Duodenal mucosa (tissue), 2 donors: ENCODE measurements at regions not wholly inside any gene's neighbourhood (a gene's known extent, or its start where the extent isn't known, plus 50 kb on each side); places are given as distances from the start of the nearest gene placed in this dataset.
"Not testable (repeated sequence)": the region's sequence is repeated elsewhere in the genome, so short reads cannot be mapped to it uniquely, and the experiment has no call there.

Source experiments
- H3K27ac ChIP-seq: one replicate; pipeline ENCODE4 v1.7.0; 2013; ENCODE audit warnings: low read depth, low read length
- H3K27me3 ChIP-seq, 2 donors: one replicate each; pipeline ENCODE4 v1.7.0; 2013; ENCODE audit warnings: low read length in 2 of 2, control low read depth in 1 of 2; ENCODE audit not compliant: insufficient read depth in 2 of 2, control insufficient read depth in 1 of 2
- H3K36me3 ChIP-seq, 2 donors: one replicate each; pipeline ENCODE4 v1.7.0; 2013; ENCODE audit warnings: low read length in 2 of 2, control low read depth in 1 of 2; ENCODE audit not compliant: insufficient read depth in 2 of 2, control insufficient read depth in 1 of 2
- H3K4me1 ChIP-seq, 2 donors: one replicate each; pipeline ENCODE4 v1.7.0; 2013; ENCODE audit warnings: low read length in 2 of 2, control low read depth in 1 of 2; ENCODE audit not compliant: insufficient read depth in 2 of 2, control insufficient read depth in 1 of 2
- H3K4me3 ChIP-seq, 2 donors: one replicate each; pipeline ENCODE4 v1.7.0; 2013; ENCODE audit warnings: low read length in 2 of 2, low read depth in 1 of 2
- H3K9ac ChIP-seq, 2 donors: one replicate each; pipeline ENCODE4 v1.7.0; 2013; ENCODE audit warnings: low read length in 2 of 2, low read depth in 1 of 2
- H3K9me3 ChIP-seq, 2 donors: one replicate each; pipeline ENCODE4 v1.7.0; 2013; ENCODE audit warnings: low read length in 2 of 2, control low read depth in 1 of 2; ENCODE audit not compliant: control insufficient read depth in 1 of 2

DNA sequence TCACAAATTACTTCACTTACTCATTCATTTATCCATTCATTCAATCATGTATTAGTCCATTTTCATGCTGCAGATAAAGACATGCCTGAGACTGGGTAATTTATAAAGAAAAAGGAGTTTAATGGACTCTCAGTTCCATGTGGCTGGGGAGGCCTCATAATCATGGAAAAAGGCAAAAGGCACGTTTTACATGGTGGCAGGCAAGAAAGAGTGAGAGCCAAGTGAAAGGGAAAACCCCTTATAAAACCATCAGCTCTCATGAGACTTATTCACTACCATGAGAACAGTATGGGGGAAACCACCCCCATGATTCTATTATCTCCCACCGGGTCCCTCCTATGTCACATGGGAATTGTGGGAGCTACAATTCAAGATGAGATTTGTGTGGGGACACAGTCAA is 452.0 kb downstream of the MIAT start:
- peaks cover 20 to 25% of the 10 kb centered on the region in 2 donors for H3K4me1 ChIP-seq
- not testable (repeated sequence) for H3K9ac ChIP-seq, H3K36me3 ChIP-seq, H3K27ac ChIP-seq, H3K27me3 ChIP-seq, H3K9me3 ChIP-seq, H3K4me3 ChIP-seq

DNA sequence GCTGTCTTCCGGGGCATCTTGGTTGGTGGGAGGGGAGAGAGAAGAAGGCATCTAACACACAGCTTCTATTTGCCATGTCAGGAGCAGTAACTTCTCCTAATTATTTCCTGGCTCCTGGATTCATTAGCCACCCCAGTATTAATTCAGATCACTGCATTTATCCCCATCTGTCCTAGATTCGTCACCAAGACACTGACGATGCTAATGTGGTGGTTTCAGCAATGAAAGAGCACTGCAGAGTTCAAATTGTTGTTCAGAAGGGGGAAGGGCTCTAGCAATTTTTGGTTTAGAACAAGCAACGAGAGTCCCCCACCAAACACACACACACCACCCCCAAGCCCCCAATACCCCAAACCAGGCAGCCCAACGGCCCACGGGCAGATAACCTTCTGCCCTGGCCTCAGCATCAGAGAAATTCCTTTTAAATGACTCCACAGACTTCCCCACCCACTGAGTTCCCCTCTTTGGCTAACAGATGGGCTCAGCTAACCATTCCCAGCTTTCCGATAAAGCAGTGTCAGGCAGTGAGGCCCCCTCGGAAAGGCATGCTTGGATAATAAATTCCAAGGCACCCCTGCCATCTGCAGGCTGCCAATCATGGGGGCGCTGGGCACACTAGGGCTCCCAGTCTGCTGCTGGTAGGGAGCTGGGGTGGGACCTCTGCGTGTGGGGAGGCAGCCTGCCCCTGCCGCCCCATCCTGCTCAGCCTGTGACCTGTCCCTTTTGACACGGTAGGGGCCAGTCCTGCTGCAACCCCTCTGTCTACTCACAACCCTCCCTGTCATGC is 453.5 kb downstream of the MIAT start:
- peaks cover 20 to 34% of the 10 kb centered on the region in 2 donors for H3K4me1 ChIP-seq
- H3K9ac ChIP-seq = no peak overlapping the region
- no peak overlapping the region for H3K27ac ChIP-seq
- H3K27me3 ChIP-seq = no peaks in the 10 kb centered on the region
- H3K9me3 ChIP-seq = peaks cover 0 to 5% of the 10 kb centered on the region in 2 donors
- H3K36me3 ChIP-seq = no peaks in the 10 kb centered on the region
- H3K4me3 ChIP-seq = no peak overlapping the region

DNA sequence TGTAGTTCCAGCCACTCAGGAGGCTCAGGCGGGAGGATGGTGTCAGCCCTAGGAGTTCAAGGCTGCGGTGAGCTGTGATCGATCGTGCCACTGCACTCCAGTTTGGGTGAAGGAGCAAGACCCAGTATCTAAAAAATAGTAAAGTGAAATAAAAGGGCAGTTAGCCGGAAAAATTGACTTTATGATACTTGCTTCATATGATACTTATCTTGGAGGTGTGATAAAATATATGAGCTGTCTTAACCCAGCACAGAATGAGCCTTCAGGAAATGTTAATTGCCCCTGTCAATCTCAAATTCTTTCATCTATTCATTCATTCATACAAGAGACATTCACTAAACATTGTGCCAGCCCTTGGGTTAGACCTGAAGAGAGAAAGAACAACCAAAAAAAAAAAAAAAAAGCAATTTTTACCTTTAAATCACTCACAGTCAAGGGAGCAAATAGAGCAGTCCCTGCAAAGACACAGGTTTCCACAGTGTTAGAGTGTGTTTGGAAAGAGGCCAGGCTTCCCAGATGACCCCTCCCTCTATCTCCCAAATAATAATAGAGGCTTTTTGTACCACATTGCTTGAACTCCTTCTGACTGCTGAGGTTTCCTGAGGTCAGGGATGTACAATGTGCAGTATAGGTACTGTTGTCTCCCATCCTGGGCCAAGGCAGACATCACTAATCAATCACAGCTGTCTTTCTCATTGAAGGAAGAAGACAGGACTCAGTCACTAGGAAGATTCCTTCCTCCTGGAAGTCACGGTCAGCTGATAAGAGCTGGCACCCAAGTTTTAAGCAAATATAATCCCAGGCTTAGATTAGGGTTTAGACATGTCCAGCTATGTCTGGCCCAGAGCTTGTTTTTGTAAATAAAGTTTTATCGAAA is 454.6 kb downstream of the MIAT start:
- Histone ChIP-seq H3K27me3 (no peaks in the 10 kb centered on the region), H3K9me3 (peaks cover 0 to 5% of the 10 kb centered on the region in 2 donors), H3K27ac (no peak overlapping the region), H3K36me3 (no peaks in the 10 kb centered on the region), H3K4me1 (peaks cover 27 to 40% of the 10 kb centered on the region in 2 donors), H3K4me3 (no peak overlapping the region), H3K9ac (no peak overlapping the region)

DNA sequence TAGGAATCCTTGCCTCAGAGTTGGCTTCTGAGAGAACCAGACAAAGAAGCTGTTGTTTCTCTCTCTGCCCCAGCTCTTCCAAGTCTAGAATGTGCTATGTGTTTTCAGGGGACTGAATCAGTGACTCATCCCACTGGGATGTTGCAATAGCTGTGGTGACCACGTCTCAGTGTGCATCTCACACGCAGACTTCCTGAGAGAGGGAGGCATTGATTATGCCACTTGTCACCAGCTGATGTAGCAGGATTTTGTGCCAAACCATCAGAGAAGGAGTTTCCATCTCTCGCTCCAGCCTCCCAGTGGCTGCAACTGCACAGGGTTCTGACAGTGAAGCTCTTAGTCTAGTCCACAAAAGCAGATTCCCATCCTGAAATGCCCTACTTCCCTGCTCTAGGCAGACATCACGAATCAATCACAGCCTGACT is 455.8 kb downstream of the MIAT start:
- H3K27ac ChIP-seq = no peak overlapping the region
- H3K36me3 ChIP-seq = no peaks in the 10 kb centered on the region
- H3K9me3 ChIP-seq = peaks cover 0 to 5% of the 10 kb centered on the region in 2 donors
- H3K27me3 ChIP-seq = no peaks in the 10 kb centered on the region
- peaks cover 15 to 30% of the 10 kb centered on the region in 2 donors for H3K4me1 ChIP-seq
- H3K4me3 ChIP-seq = no peak overlapping the region
- no peak overlapping the region for H3K9ac ChIP-seq

DNA sequence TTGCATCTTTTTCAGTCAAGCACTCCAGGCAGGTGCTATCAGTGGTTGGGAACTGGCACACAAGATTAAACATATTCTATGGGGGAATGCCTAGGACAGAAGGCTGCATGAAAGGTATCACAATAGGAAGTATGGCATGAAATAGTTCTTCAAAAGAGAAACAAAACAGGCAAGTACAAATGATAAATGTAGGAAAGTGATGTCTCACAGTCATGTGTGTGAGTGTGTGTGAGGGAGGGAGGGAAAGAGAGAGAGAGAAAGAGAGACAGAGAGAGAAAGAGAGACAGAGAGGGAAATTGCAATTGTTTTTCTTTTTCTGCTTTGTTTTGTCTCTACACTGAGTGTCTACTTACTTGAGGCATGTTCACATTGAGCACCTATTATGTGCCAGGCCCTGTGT is 456.3 kb downstream of the MIAT start:
- no peak overlapping the region for H3K27ac ChIP-seq
- peaks cover 12 to 27% of the 10 kb centered on the region in 2 donors for H3K4me1 ChIP-seq

DNA sequence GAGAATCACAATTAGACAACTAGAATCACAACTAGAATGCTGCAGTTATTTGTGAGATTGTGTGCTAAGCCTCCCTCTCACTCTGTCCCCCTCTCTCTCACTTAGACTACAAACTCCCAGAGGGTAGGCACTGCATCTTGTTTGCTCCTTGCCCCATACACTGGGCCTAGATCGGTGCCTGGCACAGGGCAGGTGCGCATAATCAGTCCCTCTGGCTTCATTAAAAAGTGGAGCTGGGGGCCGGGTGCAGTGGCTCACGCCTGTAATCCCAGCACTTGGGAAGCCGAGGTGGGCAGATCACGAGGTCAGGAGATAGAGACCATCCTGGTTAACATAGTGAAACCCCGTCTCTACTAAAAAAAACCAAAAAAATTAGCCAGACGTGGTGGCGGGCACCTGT is 456.8 kb downstream of the MIAT start:
- Histone ChIP-seq H3K9me3 (peaks cover 0 to 5% of the 10 kb centered on the region in 2 donors), H3K4me3 (no peak overlapping the region), H3K9ac (no peak overlapping the region), H3K4me1 (peaks cover 8 to 22% of the 10 kb centered on the region in 2 donors), H3K27me3 (no peaks in the 10 kb centered on the region), H3K36me3 (no peaks in the 10 kb centered on the region), H3K27ac (no peak overlapping the region)

More for the DNA sequence above, 456.3 kb downstream of the MIAT start:
- Histone ChIP-seq H3K9me3 (peaks cover 0 to 5% of the 10 kb centered on the region in 2 donors), H3K4me3 (no peak overlapping the region), H3K9ac (no peak overlapping the region), H3K27me3 (no peaks in the 10 kb centered on the region), H3K36me3 (no peaks in the 10 kb centered on the region)

DNA sequence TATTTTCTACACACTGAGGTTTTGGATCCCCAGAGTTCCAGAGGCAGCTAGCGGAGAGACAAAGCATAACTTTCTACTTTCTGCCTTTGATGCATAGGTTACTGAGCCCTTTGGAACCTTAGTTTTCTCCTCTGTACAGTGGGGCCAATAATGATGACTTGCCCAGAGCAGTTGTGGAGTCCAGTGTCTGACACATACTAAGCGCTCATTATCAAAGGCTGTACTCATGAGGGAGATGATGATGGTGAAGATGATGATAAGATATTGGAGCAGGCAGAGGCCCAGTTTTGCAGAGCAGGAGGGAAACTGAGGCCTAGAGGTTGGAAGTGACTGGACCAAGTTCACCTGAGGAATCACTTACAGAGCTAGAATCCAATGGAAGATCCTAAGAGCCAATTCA is 458.0 kb downstream of the MIAT start:
- H3K27ac ChIP-seq = no peak overlapping the region
- peaks cover 0 to 9% of the 10 kb centered on the region in 2 donors for H3K9me3 ChIP-seq
- H3K4me3 ChIP-seq = no peak overlapping the region
- no peak overlapping the region for H3K9ac ChIP-seq
- H3K36me3 ChIP-seq = no peaks in the 10 kb centered on the region
- no peaks in the 10 kb centered on the region for H3K27me3 ChIP-seq
- H3K4me1 ChIP-seq = peaks cover 7 to 22% of the 10 kb centered on the region in 2 donors

DNA sequence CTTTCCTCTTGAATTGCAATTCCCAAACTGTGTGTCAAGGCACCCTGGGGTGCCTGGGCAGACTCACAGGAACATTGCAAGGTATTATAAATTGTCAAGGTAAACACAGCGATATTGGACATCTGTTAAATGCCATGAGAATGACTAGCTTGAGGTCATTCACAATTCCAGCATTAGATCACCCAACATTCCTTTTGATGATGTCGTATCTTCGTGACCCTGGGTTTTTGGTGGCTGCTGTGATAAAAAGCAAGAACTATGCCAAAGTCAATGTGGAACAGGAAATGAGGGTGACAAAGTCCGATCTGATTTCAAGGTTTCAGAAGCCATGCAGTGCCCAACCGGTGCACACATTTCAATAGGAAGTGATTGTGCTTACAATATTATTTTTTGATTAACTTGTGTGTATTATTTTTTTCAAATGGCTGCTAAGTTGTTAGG is 458.4 kb downstream of the MIAT start:
- Histone ChIP-seq H3K4me1 (peaks cover 7 to 22% of the 10 kb centered on the region in 2 donors), H3K27ac (no peak overlapping the region), H3K27me3 (no peaks in the 10 kb centered on the region), H3K9me3 (peaks cover 0 to 9% of the 10 kb centered on the region in 2 donors), H3K4me3 (no peak overlapping the region), H3K36me3 (no peaks in the 10 kb centered on the region), H3K9ac (no peak overlapping the region)

DNA sequence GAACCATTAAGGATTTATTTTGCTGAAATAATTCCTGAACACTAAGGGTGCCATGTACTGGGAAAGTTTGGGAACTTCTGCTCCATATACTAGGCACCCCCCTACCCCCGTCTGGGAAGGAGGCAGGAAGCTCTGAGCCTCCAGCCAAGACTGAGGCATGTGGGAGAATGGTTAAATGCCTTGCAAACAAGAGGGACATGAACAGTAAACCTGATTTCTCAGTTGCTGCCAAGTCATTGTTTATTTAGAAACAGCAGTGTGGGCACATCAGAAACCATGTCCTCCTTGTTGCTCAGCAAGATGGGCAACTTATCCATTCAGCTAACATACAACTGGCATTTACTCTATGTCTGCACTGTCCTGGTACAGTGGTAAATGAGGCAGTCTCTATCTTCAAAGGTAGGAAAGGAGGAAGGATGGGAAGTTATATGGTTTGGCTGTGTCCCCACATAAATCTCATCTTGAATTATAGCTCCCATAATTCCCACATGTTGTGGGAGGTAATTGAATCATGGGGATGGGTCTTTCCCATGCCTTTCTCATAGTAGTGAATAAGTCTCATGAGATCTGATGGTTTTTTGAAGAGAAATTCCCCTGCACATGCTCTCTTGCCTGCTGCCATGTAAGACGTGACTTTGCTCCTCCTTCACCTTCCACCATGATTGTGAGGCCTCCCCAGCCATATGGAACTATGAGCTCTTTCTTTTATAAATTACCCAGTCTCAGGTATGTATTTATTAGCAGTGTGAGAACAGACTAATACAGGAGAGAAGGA is 459.1 kb downstream of the MIAT start:
- Histone ChIP-seq H3K27me3 (no peaks in the 10 kb centered on the region), H3K4me3 (no peak overlapping the region), H3K9ac (no peak overlapping the region), H3K9me3 (peaks cover 0 to 9% of the 10 kb centered on the region in 2 donors), H3K27ac (no peak overlapping the region), H3K36me3 (no peaks in the 10 kb centered on the region), H3K4me1 (peaks cover 7 to 22% of the 10 kb centered on the region in 2 donors)
